Fibroblast of lung (primary cell): ENCODE measurements at regions not wholly inside any gene's neighbourhood (a gene's known extent, or its start where the extent isn't known, plus 50 kb on each side); places are given as distances from the start of the nearest gene placed in this dataset.

Experiments
- CTCF ChIP-seq, 2 donors: IDR thresholded peaks in 1 of 2; conservative IDR thresholded peaks in 1 of 2; 1 replicate in 1 of 2; 2 replicates in 1 of 2; pipeline ENCODE4 v1.5.1; 2011 to 2012; ENCODE audit warnings: low read length in 2 of 2, control low read depth in 1 of 2, inconsistent platforms in 1 of 2, low read depth in 1 of 2, mild to moderate bottlenecking in 1 of 2
- EZH2 ChIP-seq: IDR thresholded peaks from 2 replicates; pipeline ENCODE4 v1.5.1; 2012; ENCODE audit warnings: low read length, control low read depth, mild to moderate bottlenecking; ENCODE audit errors: missing control alignments

GRCh38 chr10:129047600-129047999 is 419.4 kb upstream of the MGMT start:
- TF ChIP-seq CTCF (conservative IDR thresholded peaks at IDR 0.05 in 1 of 2, IDR thresholded peaks at IDR 0.05 in 1 of 2; ENCODE audit: low read depth in 1 of 2, low read length in 2 of 2) (no peak), EZH2 (no peak)
